Neural cell (in vitro differentiated cells): ENCODE measurements at regions not wholly inside any gene's neighbourhood (a gene's known extent, or its start where the extent isn't known, plus 50 kb on each side); places are given as distances from the start of the nearest gene placed in this dataset.

Experiments
- EP300 ChIP-seq: fragments of 450-650 bp; conservative IDR thresholded peaks from 2 replicates; pipeline ENCODE4 v1.6.1; 2014; ENCODE audit warnings: antibody characterized with exemption, mild to moderate bottlenecking, moderate library complexity; ENCODE audit not compliant: poor library complexity, severe bottlenecking
- EZH2 ChIP-seq: fragments of 200-600, 300-800 bp; shearing (Covaris generic), sonication (generic); IDR thresholded peaks from 2 replicates; pipeline ENCODE4 v1.6.1; 2014; ENCODE audit warnings: antibody characterized with exemption, low read length, borderline replicate concordance, mild to moderate bottlenecking; ENCODE audit not compliant: insufficient read depth, poor library complexity, severe bottlenecking
- MXI1 ChIP-seq: fragments of 450-650 bp; conservative IDR thresholded peaks from 2 replicates; pipeline ENCODE4 v1.6.1; 2014; ENCODE audit warnings: antibody characterized with exemption, mild to moderate bottlenecking; ENCODE audit not compliant: poor library complexity, severe bottlenecking
- POLR2AphosphoS5 ChIP-seq: IDR thresholded peaks from 2 replicates; pipeline ENCODE4 v1.6.1; 2012
- REST ChIP-seq: IDR thresholded peaks from 2 replicates; pipeline ENCODE4 v1.6.1; 2012; ENCODE audit warnings: borderline replicate concordance
- TAF1 ChIP-seq: IDR thresholded peaks from 2 replicates; pipeline ENCODE4 v1.6.1; 2012; ENCODE audit warnings: low read depth
- TF ChIP-seq, protein P1 (sequence below): fragments of 450-650 bp; IDR thresholded peaks from 2 replicates; pipeline ENCODE4 v1.5.1; 2014; ENCODE audit warnings: antibody characterized with exemption, mild to moderate bottlenecking, moderate library complexity; ENCODE audit not compliant: poor library complexity, severe bottlenecking

GRCh38 chr12:74725154-74725553 lies 187.5 kb downstream of the ATXN7L3B start:
- TF ChIP-seq REST (no peak), POLR2AphosphoS5 (no peak), EZH2 (no peak), EP300 (no peak), MXI1 (no peak), TAF1 (no peak)
- TF ChIP-seq, protein P1, sequence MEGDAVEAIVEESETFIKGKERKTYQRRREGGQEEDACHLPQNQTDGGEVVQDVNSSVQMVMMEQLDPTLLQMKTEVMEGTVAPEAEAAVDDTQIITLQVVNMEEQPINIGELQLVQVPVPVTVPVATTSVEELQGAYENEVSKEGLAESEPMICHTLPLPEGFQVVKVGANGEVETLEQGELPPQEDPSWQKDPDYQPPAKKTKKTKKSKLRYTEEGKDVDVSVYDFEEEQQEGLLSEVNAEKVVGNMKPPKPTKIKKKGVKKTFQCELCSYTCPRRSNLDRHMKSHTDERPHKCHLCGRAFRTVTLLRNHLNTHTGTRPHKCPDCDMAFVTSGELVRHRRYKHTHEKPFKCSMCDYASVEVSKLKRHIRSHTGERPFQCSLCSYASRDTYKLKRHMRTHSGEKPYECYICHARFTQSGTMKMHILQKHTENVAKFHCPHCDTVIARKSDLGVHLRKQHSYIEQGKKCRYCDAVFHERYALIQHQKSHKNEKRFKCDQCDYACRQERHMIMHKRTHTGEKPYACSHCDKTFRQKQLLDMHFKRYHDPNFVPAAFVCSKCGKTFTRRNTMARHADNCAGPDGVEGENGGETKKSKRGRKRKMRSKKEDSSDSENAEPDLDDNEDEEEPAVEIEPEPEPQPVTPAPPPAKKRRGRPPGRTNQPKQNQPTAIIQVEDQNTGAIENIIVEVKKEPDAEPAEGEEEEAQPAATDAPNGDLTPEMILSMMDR = no peak
